MM.1S (cell line): ENCODE measurements at regions not wholly inside any gene's neighbourhood (a gene's known extent, or its start where the extent isn't known, plus 50 kb on each side); places are given as distances from the start of the nearest gene placed in this dataset.

Experiments
- CTCF ChIP-seq: fragments of 300-600 bp; sonication (generic); IDR thresholded peaks from 2 replicates; pipeline ENCODE4 v1.5.1; 2016; ENCODE audit warnings: antibody characterized with exemption, low read length, mixed read lengths
- EZH2 ChIP-seq: fragments of 300-600 bp; sonication (generic); optimal IDR thresholded peaks from 2 replicates; pipeline ENCODE3; 2017; ENCODE audit warnings: low read depth, mild to moderate bottlenecking, antibody characterized with exemption, low read length, mixed read lengths

DNA sequence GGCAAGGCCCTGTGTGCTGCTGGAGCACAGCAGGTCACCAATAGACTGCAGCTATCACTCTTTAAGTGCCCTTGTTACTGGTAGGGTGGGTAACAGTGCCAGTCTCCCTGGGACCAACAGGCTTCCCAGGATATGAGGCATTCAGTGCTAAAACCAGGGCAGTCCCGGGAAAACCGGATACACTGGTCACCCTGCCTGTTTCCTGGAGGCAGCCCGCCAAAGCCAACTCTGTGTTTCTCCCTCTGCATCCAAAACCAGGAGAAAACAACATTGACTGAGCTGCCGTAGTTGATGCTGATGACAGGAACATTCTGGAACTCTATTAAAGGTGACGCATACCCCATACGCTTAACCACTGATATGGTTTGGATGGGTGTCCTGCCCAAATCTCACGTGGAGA lies 149.1 kb downstream of the SHANK2 start:
- no peak for TF ChIP-seq EZH2
- TF ChIP-seq CTCF, result no peak
